Smooth muscle cell (in vitro differentiated cells): ENCODE measurements at regions not wholly inside any gene's neighbourhood (a gene's known extent, or its start where the extent isn't known, plus 50 kb on each side); places are given as distances from the start of the nearest gene placed in this dataset.

Experiments
- DNase-seq: peaks from one replicate; lab custom pipeline; 2025; ENCODE audit not compliant: unreplicated experiment; lab: John Stamatoyannopoulos, UW
- H2AFZ ChIP-seq: fragments of 200-600 bp; sonication (generic); 2 replicates; pipeline ENCODE4 v1.6.0; 2016; ENCODE audit warnings: antibody characterized with exemption, low read depth, mild to moderate bottlenecking
- H3F3A ChIP-seq: fragments of 200-600 bp; sonication (generic); 2 replicates; pipeline ENCODE4 v1.6.0; 2017; ENCODE audit warnings: antibody characterized with exemption, low read depth
- H3K27ac ChIP-seq: fragments of 200-600 bp; sonication (generic); 2 replicates; pipeline ENCODE4 v1.5.1; 2016; ENCODE audit warnings: low read depth, mild to moderate bottlenecking
- H3K27me3 ChIP-seq: fragments of 200-600 bp; sonication (generic); 2 replicates; pipeline ENCODE4 v1.6.1; 2016; ENCODE audit warnings: low read depth, mild to moderate bottlenecking
- H3K36me3 ChIP-seq: fragments of 200-600 bp; sonication (generic); 2 replicates; pipeline ENCODE4 v1.5.1; 2016; ENCODE audit warnings: low read depth
- H3K4me1 ChIP-seq: fragments of 200-600 bp; sonication (generic); 2 replicates; pipeline ENCODE4 v1.5.1; 2016; ENCODE audit warnings: low read depth
- H3K4me2 ChIP-seq: fragments of 200-600 bp; sonication (generic); 2 replicates; pipeline ENCODE4 v1.6.0; 2016; ENCODE audit warnings: mild to moderate bottlenecking
- H3K4me3 ChIP-seq: fragments of 200-600 bp; sonication (generic); 2 replicates; pipeline ENCODE4 v1.5.1; 2016; ENCODE audit warnings: mild to moderate bottlenecking
- H3K79me2 ChIP-seq: fragments of 200-600 bp; sonication (generic); 2 replicates; pipeline ENCODE4 v1.6.0; 2016; ENCODE audit warnings: low read depth, mild to moderate bottlenecking
- H3K9ac ChIP-seq: fragments of 200-600 bp; sonication (generic); 2 replicates; pipeline ENCODE4 v1.6.0; 2016; ENCODE audit warnings: low read depth
- H3K9me3 ChIP-seq: fragments of 200-600 bp; sonication (generic); replicated peaks from 2 replicates; pipeline ENCODE4 v1.5.1; 2016; ENCODE audit warnings: low read depth
- H4K20me1 ChIP-seq: fragments of 200-600 bp; sonication (generic); 2 replicates; pipeline ENCODE4 v1.6.0; 2016; ENCODE audit warnings: low read depth
- WGBS: methylation state at CpG from one replicate; pipeline ENCODE4 v1.1.7; 2016; ENCODE audit warnings: low lambda C conversion rate; 5-methylcytosine and 5-hydroxymethylcytosine counted together
- TF ChIP-seq, protein P1 (sequence below): fragments of 200-600 bp; sonication (generic); IDR thresholded peaks from 2 replicates; pipeline ENCODE4 v1.5.1; 2017; ENCODE audit warnings: borderline replicate concordance, mild to moderate bottlenecking, antibody characterized with exemption; ENCODE audit not compliant: insufficient read depth, poor library complexity, severe bottlenecking

DNA sequence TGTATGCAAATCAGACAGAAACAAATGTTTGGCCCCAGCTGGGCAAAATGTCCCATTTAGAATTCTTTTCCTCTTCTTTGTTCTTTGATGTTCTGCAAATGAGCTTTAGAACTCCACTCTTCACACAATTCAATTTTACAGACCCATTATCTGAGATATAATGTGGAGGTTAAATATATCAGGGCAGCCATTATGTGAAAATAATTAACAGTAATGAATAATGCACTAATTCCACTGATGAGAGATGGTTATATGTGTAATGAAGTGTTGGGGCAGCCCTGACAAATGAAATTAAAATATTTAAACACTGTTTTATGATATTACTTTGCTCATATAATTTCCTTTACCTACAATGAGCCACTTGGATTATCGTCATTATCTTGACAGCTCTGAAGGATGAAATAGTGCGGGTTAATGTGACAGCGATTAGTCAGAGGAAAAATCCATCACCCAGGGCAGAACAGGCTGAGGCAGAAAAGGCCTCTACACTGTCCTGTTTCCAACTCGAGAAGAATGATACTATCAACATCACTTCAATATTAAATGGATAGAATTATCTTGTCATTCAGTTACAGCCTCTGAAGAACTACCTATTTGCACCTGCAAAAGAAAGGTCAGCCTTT, 321.1 kb downstream of the RBM26 start:
- no peaks in the 10 kb centered on the region for H3K4me1 ChIP-seq
- WGBS: 74% methylated on average over 4 of the region's 4 CpGs
- TF ChIP-seq, protein P1, sequence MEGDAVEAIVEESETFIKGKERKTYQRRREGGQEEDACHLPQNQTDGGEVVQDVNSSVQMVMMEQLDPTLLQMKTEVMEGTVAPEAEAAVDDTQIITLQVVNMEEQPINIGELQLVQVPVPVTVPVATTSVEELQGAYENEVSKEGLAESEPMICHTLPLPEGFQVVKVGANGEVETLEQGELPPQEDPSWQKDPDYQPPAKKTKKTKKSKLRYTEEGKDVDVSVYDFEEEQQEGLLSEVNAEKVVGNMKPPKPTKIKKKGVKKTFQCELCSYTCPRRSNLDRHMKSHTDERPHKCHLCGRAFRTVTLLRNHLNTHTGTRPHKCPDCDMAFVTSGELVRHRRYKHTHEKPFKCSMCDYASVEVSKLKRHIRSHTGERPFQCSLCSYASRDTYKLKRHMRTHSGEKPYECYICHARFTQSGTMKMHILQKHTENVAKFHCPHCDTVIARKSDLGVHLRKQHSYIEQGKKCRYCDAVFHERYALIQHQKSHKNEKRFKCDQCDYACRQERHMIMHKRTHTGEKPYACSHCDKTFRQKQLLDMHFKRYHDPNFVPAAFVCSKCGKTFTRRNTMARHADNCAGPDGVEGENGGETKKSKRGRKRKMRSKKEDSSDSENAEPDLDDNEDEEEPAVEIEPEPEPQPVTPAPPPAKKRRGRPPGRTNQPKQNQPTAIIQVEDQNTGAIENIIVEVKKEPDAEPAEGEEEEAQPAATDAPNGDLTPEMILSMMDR: no peak

DNA sequence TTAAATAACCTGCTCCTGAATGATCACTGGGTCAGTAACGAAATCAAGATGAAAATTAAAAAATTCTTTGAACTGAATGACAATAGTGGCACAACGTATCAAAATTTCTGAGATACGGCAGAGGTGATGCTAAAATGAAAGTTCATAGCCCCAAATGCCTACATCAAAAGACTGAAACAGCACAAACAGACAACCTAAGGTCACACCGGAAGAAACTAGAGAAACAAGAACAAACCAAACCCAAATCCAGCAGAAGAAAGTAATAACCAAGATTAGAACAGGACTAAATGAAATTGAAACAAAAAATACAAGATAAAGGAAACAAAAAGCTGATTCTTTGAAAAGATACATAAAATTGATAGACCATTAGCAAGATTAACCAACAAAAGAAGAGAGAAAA, 324.1 kb downstream of the RBM26 start:
- Histone ChIP-seq H4K20me1 (no peaks in the 10 kb centered on the region), H3F3A (no peaks in the 10 kb centered on the region), H3K79me2 (no peaks in the 10 kb centered on the region), H3K27ac (no peak overlapping the region), H3K27me3 (no peaks in the 10 kb centered on the region), H3K9me3 (no peaks in the 10 kb centered on the region), H3K36me3 (no peaks in the 10 kb centered on the region), H3K9ac (no peak overlapping the region), H3K4me3 (no peak overlapping the region), H2AFZ (no peak overlapping the region), H3K4me1 (no peaks in the 10 kb centered on the region), H3K4me2 (no peak overlapping the region)
- 91% methylated on average over 4 of the region's 4 CpGs for WGBS
- TF ChIP-seq, protein P1: no peak
- DNase-seq: no peak

More for the DNA sequence above, 321.1 kb downstream of the RBM26 start:
- Histone ChIP-seq H3K27me3 (no peaks in the 10 kb centered on the region), H3K9me3 (no peaks in the 10 kb centered on the region), H3K4me3 (no peak overlapping the region), H3K9ac (no peak overlapping the region), H3K27ac (no peak overlapping the region), H2AFZ (no peak overlapping the region), H3F3A (no peaks in the 10 kb centered on the region), H3K79me2 (no peaks in the 10 kb centered on the region), H3K36me3 (no peaks in the 10 kb centered on the region), H4K20me1 (no peaks in the 10 kb centered on the region), H3K4me2 (no peak overlapping the region)
- no peak for DNase-seq

DNA sequence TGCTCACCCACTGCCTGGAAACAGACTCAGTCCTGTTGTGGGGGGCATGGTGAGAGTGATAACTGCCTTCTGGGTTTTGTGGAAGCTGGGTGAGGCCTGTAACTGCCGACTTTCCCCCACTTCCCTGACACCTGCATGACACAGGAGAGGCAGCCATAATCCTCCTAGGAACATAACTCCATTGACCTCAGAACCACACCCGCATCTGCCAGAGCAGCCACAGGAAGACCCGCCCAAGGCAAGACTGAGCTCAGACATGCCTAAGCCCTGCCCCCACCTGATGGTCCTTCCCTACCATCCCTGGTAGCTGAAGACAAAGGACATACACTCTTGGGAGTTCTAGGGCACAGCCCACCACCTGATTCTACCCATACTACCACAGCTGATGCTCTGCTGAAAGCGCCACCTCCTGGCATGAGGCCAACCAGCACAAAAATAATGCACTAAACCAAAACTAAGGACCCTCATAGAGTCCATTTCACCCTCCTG, 326.7 kb downstream of the RBM26 start:
- no peaks in the 10 kb centered on the region for H3K27me3 ChIP-seq
- no peaks in the 10 kb centered on the region for H3K4me1 ChIP-seq
- H3K36me3 ChIP-seq: no peaks in the 10 kb centered on the region
- no peak overlapping the region for H2AFZ ChIP-seq
- no peak overlapping the region for H3K9ac ChIP-seq
- no peaks in the 10 kb centered on the region for H4K20me1 ChIP-seq
- H3K79me2 ChIP-seq: no peaks in the 10 kb centered on the region
- H3K9me3 ChIP-seq: no peaks in the 10 kb centered on the region
- DNase-seq: no peak
- H3K4me2 ChIP-seq: no peak overlapping the region
- WGBS: 92% methylated on average over 4 of the region's 4 CpGs
- no peaks in the 10 kb centered on the region for H3F3A ChIP-seq
- TF ChIP-seq, protein P1: no peak
- no peak overlapping the region for H3K4me3 ChIP-seq
- no peak overlapping the region for H3K27ac ChIP-seq

DNA sequence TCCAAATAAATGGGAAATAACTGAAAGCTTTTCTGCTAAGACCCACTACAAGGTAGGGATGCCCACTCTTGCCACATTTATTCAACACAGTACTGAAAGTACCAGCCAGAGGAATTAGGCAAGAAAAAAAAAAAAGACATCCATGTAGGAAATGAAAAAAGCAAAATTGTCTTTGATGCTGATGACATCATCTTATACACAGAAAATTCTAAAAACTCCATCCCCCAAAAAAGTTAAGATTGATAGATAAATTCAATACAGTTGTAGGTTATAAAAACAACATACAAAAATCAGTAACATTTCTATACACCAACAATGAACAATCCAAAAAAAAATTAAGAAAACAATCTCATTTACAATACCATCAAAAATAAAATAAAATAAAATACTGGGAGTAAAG, 330.4 kb downstream of the RBM26 start:
- H3K79me2 ChIP-seq: no peaks in the 10 kb centered on the region
- H3K9me3 ChIP-seq: no peaks in the 10 kb centered on the region

More for the DNA sequence above, 330.4 kb downstream of the RBM26 start:
- TF ChIP-seq, protein P1: no peak
- no peak for DNase-seq
- H3K36me3 ChIP-seq: no peaks in the 10 kb centered on the region
- H3F3A ChIP-seq: no peaks in the 10 kb centered on the region
- no peak overlapping the region for H3K4me2 ChIP-seq
- H3K27me3 ChIP-seq: no peaks in the 10 kb centered on the region
- no peak overlapping the region for H3K4me3 ChIP-seq
- H3K4me1 ChIP-seq: no peaks in the 10 kb centered on the region
- no peak overlapping the region for H2AFZ ChIP-seq
- no peak overlapping the region for H3K27ac ChIP-seq
- no peak overlapping the region for H3K9ac ChIP-seq
- no peaks in the 10 kb centered on the region for H4K20me1 ChIP-seq
